H9 (cell line): ENCODE measurements at regions not wholly inside any gene's neighbourhood (a gene's known extent, or its start where the extent isn't known, plus 50 kb on each side); places are given as distances from the start of the nearest gene placed in this dataset.

Experiments
- DNase-seq: peaks from one replicate; pipeline ENCODE4 v3.0.0-alpha.2; 2017
- H2AFZ ChIP-seq: one replicate; pipeline ENCODE4 v1.6.1; 2013; ENCODE audit warnings: mild to moderate bottlenecking, low read length, control low read depth, moderate library complexity
- H2AK5ac ChIP-seq: 2 replicates; pipeline ENCODE4 v1.6.1; 2013; ENCODE audit warnings: low read length, control low read depth, mixed read lengths; ENCODE audit not compliant: insufficient read length
- H2BK120ac ChIP-seq: one replicate; pipeline ENCODE4 v1.6.1; 2013; ENCODE audit warnings: low read depth, mild to moderate bottlenecking, low read length, control low read depth, inconsistent platforms; ENCODE audit not compliant: poor library complexity, severe bottlenecking
- H2BK12ac ChIP-seq: 2 replicates; pipeline ENCODE4 v1.6.1; 2013; ENCODE audit warnings: low read length, control low read depth, mixed read lengths, low read depth; ENCODE audit not compliant: insufficient read length
- H2BK15ac ChIP-seq: 2 replicates; pipeline ENCODE4 v1.6.1; 2013; ENCODE audit warnings: low read depth, low read length, control low read depth
- H2BK20ac ChIP-seq: one replicate; pipeline ENCODE4 v1.6.1; 2013; ENCODE audit warnings: low read depth, mild to moderate bottlenecking, low read length, control low read depth, inconsistent platforms; ENCODE audit not compliant: poor library complexity, severe bottlenecking
- H2BK5ac ChIP-seq: 2 replicates; pipeline ENCODE4 v1.6.1; 2013; ENCODE audit warnings: low read length, control low read depth, mixed read lengths; ENCODE audit not compliant: insufficient read length
- H3K14ac ChIP-seq: 2 replicates; pipeline ENCODE4 v1.6.1; 2013; ENCODE audit warnings: low read length, control low read depth; ENCODE audit not compliant: insufficient read depth
- H3K18ac ChIP-seq: 2 replicates; pipeline ENCODE4 v1.6.1; 2013; ENCODE audit warnings: low read depth, mild to moderate bottlenecking, mixed read lengths, low read length, control low read depth; ENCODE audit not compliant: insufficient read length
- H3K23ac ChIP-seq: 2 replicates; pipeline ENCODE4 v1.6.1; 2013; ENCODE audit warnings: low read length, control low read depth, mixed read lengths, low read depth; ENCODE audit not compliant: insufficient read length
- H3K23me2 ChIP-seq: 2 replicates; pipeline ENCODE4 v1.6.1; 2013; ENCODE audit warnings: low read depth, mild to moderate bottlenecking, mixed read lengths, low read length, control low read depth; ENCODE audit not compliant: insufficient read length, poor library complexity, severe bottlenecking
- H3K27ac ChIP-seq: 2 replicates; pipeline ENCODE4 v1.5.1; 2013; ENCODE audit warnings: low read length, control low read depth, mixed read lengths, low read depth; ENCODE audit not compliant: insufficient read length
- H3K27me3 ChIP-seq: 2 replicates; pipeline ENCODE4 v1.6.1; 2013; ENCODE audit warnings: low read length, control low read depth, inconsistent platforms; ENCODE audit not compliant: insufficient read depth
- H3K4ac ChIP-seq: 2 replicates; pipeline ENCODE4 v1.6.1; 2013; ENCODE audit warnings: low read depth, mild to moderate bottlenecking, control low read depth, inconsistent platforms, low read length, moderate library complexity
- H3K4me1 ChIP-seq: 2 replicates; pipeline ENCODE4 v1.6.1; 2013; ENCODE audit warnings: low read length, control low read depth, inconsistent platforms; ENCODE audit not compliant: insufficient read depth
- H3K4me2 ChIP-seq: 2 replicates; pipeline ENCODE4 v1.6.1; 2013; ENCODE audit warnings: low read length, control low read depth, mixed read lengths; ENCODE audit not compliant: insufficient read length, insufficient read depth
- H3K56ac ChIP-seq: 2 replicates; pipeline ENCODE4 v1.6.1; 2013; ENCODE audit warnings: low read depth, mild to moderate bottlenecking, mixed read lengths, low read length, control low read depth; ENCODE audit not compliant: insufficient read length
- H3K79me1 ChIP-seq: 2 replicates; pipeline ENCODE4 v1.6.1; 2013; ENCODE audit warnings: low read depth, mild to moderate bottlenecking, moderate library complexity, low read length, control low read depth, inconsistent platforms; ENCODE audit not compliant: insufficient read depth, poor library complexity, severe bottlenecking
- H3K79me2 ChIP-seq: 2 replicates; pipeline ENCODE4 v1.6.1; 2013; ENCODE audit warnings: low read length, control low read depth, inconsistent platforms; ENCODE audit not compliant: insufficient read depth
- H3K9ac ChIP-seq: 2 replicates; pipeline ENCODE4 v1.6.1; 2013; ENCODE audit warnings: low read length, control low read depth, mixed read lengths; ENCODE audit not compliant: insufficient read length; ENCODE audit errors: extremely low read depth
- H3K9me3 ChIP-seq: one replicate; pipeline ENCODE4 v1.6.1; 2013; ENCODE audit warnings: low read depth, low read length, inconsistent platforms; ENCODE audit not compliant: control insufficient read depth
- H3T11ph ChIP-seq: one replicate; pipeline ENCODE4 v1.6.1; 2013; ENCODE audit warnings: mild to moderate bottlenecking, low read length, control low read depth, inconsistent platforms
- H4K20me1 ChIP-seq: one replicate; pipeline ENCODE4 v1.6.1; 2013; ENCODE audit not compliant: control insufficient read depth, insufficient read length, insufficient read depth
- H4K5ac ChIP-seq: 2 replicates; pipeline ENCODE4 v1.6.1; 2013; ENCODE audit warnings: low read depth, mild to moderate bottlenecking, mixed read lengths, low read length, control low read depth; ENCODE audit not compliant: insufficient read length
- H4K8ac ChIP-seq: replicated peaks from 2 replicates; pipeline ENCODE4 v1.6.1; 2013; ENCODE audit warnings: low read length, control low read depth, mixed read lengths, low read depth; ENCODE audit not compliant: insufficient read length
- H4K91ac ChIP-seq: 2 replicates; pipeline ENCODE4 v1.6.1; 2013; ENCODE audit warnings: low read depth, mild to moderate bottlenecking, moderate library complexity, mixed read lengths, low read length, control low read depth; ENCODE audit not compliant: insufficient read length
- H3K27ac Mint-ChIP-seq, 3 experiments: 2 replicates in 2 of 3; 3 replicates in 1 of 3; pipeline ENCODE4 v1.8.0; 2020 to 2021; ENCODE audit warnings: mixed read lengths in 3 of 3, mild to moderate bottlenecking in 1 of 3, moderate library complexity in 1 of 3
- H3K27me3 Mint-ChIP-seq: 2 replicates; pipeline ENCODE4 v1.8.0; 2021; ENCODE audit warnings: low read depth, mild to moderate bottlenecking, moderate library complexity, mixed read lengths
- H3K36me3 Mint-ChIP-seq, 3 experiments: 2 replicates in 2 of 3; 3 replicates in 1 of 3; pipeline ENCODE4 v1.8.0; 2020 to 2021; ENCODE audit warnings: low read depth in 3 of 3, mixed read lengths in 3 of 3; ENCODE audit not compliant: insufficient read depth in 1 of 3
- H3K4me1 Mint-ChIP-seq, 2 experiments: 2 replicates each; pipeline ENCODE4 v1.8.0; 2020; ENCODE audit warnings: mixed read lengths in 2 of 2
- H3K4me3 Mint-ChIP-seq, 2 experiments: 2 replicates in 1 of 2; 3 replicates in 1 of 2; pipeline ENCODE4 v1.8.0; 2020 to 2021; ENCODE audit warnings: mild to moderate bottlenecking in 2 of 2, mixed read lengths in 2 of 2, moderate library complexity in 1 of 2
- H3K9me3 Mint-ChIP-seq, 2 experiments: 2 replicates in 1 of 2; 3 replicates in 1 of 2; pipeline ENCODE4 v1.8.0; 2020; ENCODE audit warnings: mild to moderate bottlenecking in 2 of 2, mixed read lengths in 2 of 2, moderate library complexity in 1 of 2
- CTCF ChIP-seq: fragments of 200-600 bp; sonication (generic); conservative IDR thresholded peaks from 3 replicates; pipeline ENCODE4 v1.8.0; 2021; ENCODE audit warnings: antibody characterized with exemption, mild to moderate bottlenecking
- WGBS: extraction: QIAGEN DNeasy Blood & Tissue Kit; methylation state at CpG from one replicate; pipeline ENCODE4 v1.1.7; 2013; ENCODE audit warnings: missing lambda C conversion rate, low lambda C conversion rate, mixed read lengths; ENCODE audit not compliant: insufficient read length; ENCODE audit errors: extremely low coverage; 5-methylcytosine and 5-hydroxymethylcytosine counted together

- Histone ChIP-seq H2BK120ac (no peak overlapping the region), H2BK20ac (no peak overlapping the region), H2BK15ac (no peak overlapping the region), H4K8ac (no peak overlapping the region), H2AK5ac (no peak overlapping the region), H3K27me3 (no peaks in the 10 kb centered on the region), H3K14ac (no peak overlapping the region), H3K23ac (no peak overlapping the region), H3K4ac (no peak overlapping the region), H3K56ac (no peak overlapping the region), H2BK12ac (no peak overlapping the region), H4K5ac (no peak overlapping the region), H2BK5ac (no peak overlapping the region), H2AFZ (no peak overlapping the region), H3K18ac (no peak overlapping the region), H3K27ac (no peak overlapping the region), H3K79me1 (no peaks in the 10 kb centered on the region), H4K91ac (no peak overlapping the region), H3K23me2 (no peaks in the 10 kb centered on the region), H3K4me2 (peak overlapping the region; percentile 14), H3T11ph (no peak overlapping the region), H3K9me3 (no peaks in the 10 kb centered on the region), H3K79me2 (no peaks in the 10 kb centered on the region), H4K20me1 (no peaks in the 10 kb centered on the region), H3K4me1 (peaks cover 3% of the 10 kb centered on the region; the same call in 1 of the 2 replicates), H3K9ac (no peak overlapping the region)
- no peaks in the 10 kb centered on the region for H3K9me3 Mint-ChIP-seq
- WGBS: no CpG with 5 or more reads among the region's 6 CpGs
- no peak for DNase-seq
- no peaks in the 10 kb centered on the region for H3K36me3 Mint-ChIP-seq
- no peak overlapping the region for H3K27ac Mint-ChIP-seq
- H3K27me3 Mint-ChIP-seq: peaks cover 2% of the 10 kb centered on the region
- no peak for TF ChIP-seq CTCF
- peaks cover 9 to 14% of the 10 kb centered on the region in 2 experiments for H3K4me1 Mint-ChIP-seq
- H3K4me3 Mint-ChIP-seq: no peak overlapping the region
Observed at GRCh38 chr11:11020747-11021149, 162.9 kb upstream of the ZBED5 start.
